ENCODE measurements at regions not wholly inside any gene's neighbourhood (a gene's known extent, or its start where the extent isn't known, plus 50 kb on each side); places are given as distances from the start of the nearest gene placed in this dataset.
"Not testable (repeated sequence)": the region's sequence is repeated elsewhere in the genome, so short reads cannot be mapped to it uniquely, and the experiment has no call there.

- no peaks in the 10 kb centered on the region for H3K27me3 Mint-ChIP-seq (ENCODE audit: low read depth)
- H3K9me3 Mint-ChIP-seq, result peaks cover 5 to 6% of the 10 kb centered on the region in 2 donors
- H3K36me3 Mint-ChIP-seq (ENCODE audit: insufficient read depth in 2 of 2), result peaks cover 1 to 3% of the 10 kb centered on the region in 2 donors
- DNase-seq (no peak), ATAC-seq (replicated peaks in 1 of 2) (no peak)
- H3K27ac Mint-ChIP-seq, result no peak overlapping the region
- H3K4me1 Mint-ChIP-seq (ENCODE audit: low read depth), result no peaks in the 10 kb centered on the region
- H3K4me3 Mint-ChIP-seq, result no peak overlapping the region
Measured at GRCh38 chr14:104405360-104406226, 174.0 kb upstream of the C14orf180 start.

DNA sequence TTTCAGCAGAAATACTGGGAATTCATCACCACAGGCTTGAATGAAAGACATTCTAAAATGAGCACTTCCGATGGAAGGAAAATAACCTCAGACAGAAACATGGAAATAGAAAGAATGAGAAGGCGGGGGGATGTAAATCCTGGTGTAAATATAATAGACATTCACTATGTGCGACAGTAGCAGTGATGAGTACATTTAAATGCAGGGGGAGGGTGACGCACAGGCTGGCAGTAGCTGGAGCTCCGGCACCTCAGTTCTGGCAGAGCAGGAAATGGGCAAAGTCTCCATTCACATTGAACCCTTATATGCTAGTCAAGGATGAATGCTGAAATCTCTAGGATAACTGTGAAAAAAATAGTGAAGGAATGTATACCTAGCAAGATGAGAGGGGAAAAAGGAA is 172.7 kb upstream of the C14orf180 start:
- H3K4me3 Mint-ChIP-seq, result no peak overlapping the region
- peaks cover 1 to 3% of the 10 kb centered on the region in 2 donors for H3K36me3 Mint-ChIP-seq (ENCODE audit: insufficient read depth in 2 of 2)
- H3K27ac Mint-ChIP-seq, result no peak overlapping the region
- no peaks in the 10 kb centered on the region for H3K27me3 Mint-ChIP-seq (ENCODE audit: low read depth)
- DNase-seq (no peak), ATAC-seq (replicated peaks in 1 of 2) (no peak)
- H3K9me3 Mint-ChIP-seq, result peaks cover 5 to 6% of the 10 kb centered on the region in 2 donors
- no peaks in the 10 kb centered on the region for H3K4me1 Mint-ChIP-seq (ENCODE audit: low read depth)

DNA sequence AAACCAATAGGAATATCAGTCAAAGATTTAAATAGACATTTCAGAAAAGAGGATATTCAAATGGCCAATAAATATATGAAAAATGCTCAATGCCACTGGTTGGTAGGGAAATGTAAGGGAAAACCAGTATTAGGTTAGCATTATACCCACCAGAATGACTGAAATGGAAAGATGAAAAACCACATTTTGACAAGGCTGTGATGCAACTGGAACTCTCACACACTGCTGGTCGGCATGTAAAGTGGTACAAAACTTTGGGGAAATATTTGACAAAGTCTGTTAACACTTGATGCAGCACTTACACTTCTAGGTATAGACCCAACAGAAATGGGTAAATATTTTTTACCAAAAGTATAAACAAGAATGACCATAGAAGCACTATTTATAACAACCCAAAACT is 163.2 kb upstream of the C14orf180 start:
- Mint-ChIP-seq H3K27me3 (ENCODE audit: low read depth) (no peaks in the 10 kb centered on the region), H3K27ac (no peak overlapping the region), H3K4me3 (no peak overlapping the region), H3K9me3 (no peaks in the 10 kb centered on the region), H3K4me1 (ENCODE audit: low read depth) (no peaks in the 10 kb centered on the region), H3K36me3 (ENCODE audit: insufficient read depth in 2 of 2) (peaks cover 0 to 1% of the 10 kb centered on the region in 2 donors)
- DNase-seq (no peak), ATAC-seq (replicated peaks in 1 of 2) (no peak)

GRCh38 chr14:104419865-104420505 is 159.6 kb upstream of the C14orf180 start:
- Mint-ChIP-seq H3K27me3 (ENCODE audit: low read depth) (no peaks in the 10 kb centered on the region), H3K4me3 (no peak overlapping the region), H3K9me3 (no peaks in the 10 kb centered on the region), H3K36me3 (ENCODE audit: insufficient read depth in 2 of 2) (no peaks in the 10 kb centered on the region), H3K4me1 (ENCODE audit: low read depth) (no peaks in the 10 kb centered on the region), H3K27ac (no peak overlapping the region)
- DNase-seq, result no peak
- ATAC-seq (replicated peaks in 1 of 2), result peak in 1 of 2 donors; percentile 25

DNA sequence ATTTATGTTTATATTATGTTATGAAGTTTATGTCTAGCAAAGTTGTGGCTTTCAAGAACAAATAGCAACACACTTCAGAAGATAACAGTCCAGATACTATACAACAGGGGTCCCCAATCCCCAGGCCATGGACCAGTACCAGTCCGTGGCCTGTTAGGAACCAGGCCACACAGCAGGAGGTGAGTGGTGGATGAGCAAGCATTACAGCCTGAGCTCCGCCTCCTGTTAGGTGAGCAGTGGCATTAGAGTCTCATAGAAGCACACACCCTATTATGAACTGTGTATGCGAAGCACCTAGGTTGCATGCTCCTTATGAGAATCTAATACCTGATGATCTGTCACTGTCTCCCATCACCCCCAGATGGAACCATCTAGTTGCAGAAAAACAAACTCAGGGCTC is 159.0 kb upstream of the C14orf180 start:
- H3K36me3 Mint-ChIP-seq (ENCODE audit: insufficient read depth in 2 of 2); DNase-seq; H3K4me3 Mint-ChIP-seq; H3K27me3 Mint-ChIP-seq (ENCODE audit: low read depth); H3K4me1 Mint-ChIP-seq (ENCODE audit: low read depth); H3K9me3 Mint-ChIP-seq; ATAC-seq (replicated peaks in 1 of 2); H3K27ac Mint-ChIP-seq: not testable (repeated sequence)

GRCh38 chr14:104420990-104421389 is 158.6 kb upstream of the C14orf180 start:
- H3K36me3 Mint-ChIP-seq (ENCODE audit: insufficient read depth in 2 of 2), result no peaks in the 10 kb centered on the region
- H3K27me3 Mint-ChIP-seq (ENCODE audit: low read depth), result no peaks in the 10 kb centered on the region
- no peaks in the 10 kb centered on the region for H3K4me1 Mint-ChIP-seq (ENCODE audit: low read depth)
- DNase-seq (no peak), ATAC-seq (replicated peaks in 1 of 2) (no peak)
- H3K9me3 Mint-ChIP-seq, result no peaks in the 10 kb centered on the region
- no peak overlapping the region for H3K4me3 Mint-ChIP-seq
- H3K27ac Mint-ChIP-seq, result no peak overlapping the region

DNA sequence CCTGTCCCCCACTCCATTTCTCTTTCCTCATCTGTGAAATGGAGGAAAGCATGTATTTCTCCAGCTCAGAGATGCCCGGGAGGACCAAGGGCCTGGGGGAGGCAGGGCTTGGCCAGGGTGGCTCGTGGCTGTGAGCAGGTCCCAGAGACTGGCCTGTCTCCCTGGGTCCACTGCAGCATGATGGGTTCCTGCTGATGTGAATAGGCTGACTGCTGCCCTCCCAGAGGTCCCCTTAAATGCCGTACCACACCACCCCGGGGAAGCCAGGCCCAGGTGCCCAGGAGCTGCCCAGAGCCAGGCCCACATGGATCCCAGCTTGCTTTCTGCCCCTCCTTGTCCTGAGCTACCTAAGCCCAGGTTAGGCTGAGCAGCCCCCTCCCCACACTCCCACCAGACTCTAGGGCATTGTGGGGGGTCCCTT is 158.2 kb upstream of the C14orf180 start:
- H3K4me1 Mint-ChIP-seq (ENCODE audit: low read depth), result no peaks in the 10 kb centered on the region
- H3K36me3 Mint-ChIP-seq (ENCODE audit: insufficient read depth in 2 of 2), result no peaks in the 10 kb centered on the region
- H3K4me3 Mint-ChIP-seq, result no peak overlapping the region
- no peak overlapping the region for H3K27ac Mint-ChIP-seq
- ATAC-seq (replicated peaks in 1 of 2) (no peak), DNase-seq (no peak)
- H3K27me3 Mint-ChIP-seq (ENCODE audit: low read depth), result no peaks in the 10 kb centered on the region
- no peaks in the 10 kb centered on the region for H3K9me3 Mint-ChIP-seq

- Mint-ChIP-seq H3K36me3 (ENCODE audit: insufficient read depth in 2 of 2) (no peaks in the 10 kb centered on the region), H3K4me3 (no peak overlapping the region), H3K9me3 (no peaks in the 10 kb centered on the region), H3K27me3 (ENCODE audit: low read depth) (no peaks in the 10 kb centered on the region), H3K27ac (no peak overlapping the region), H3K4me1 (ENCODE audit: low read depth) (no peaks in the 10 kb centered on the region)
- DNase-seq, result no peak
- no peak for ATAC-seq (replicated peaks in 1 of 2)
Measured at GRCh38 chr14:104421892-104422828, 157.4 kb upstream of the C14orf180 start.

GRCh38 chr14:104422837-104423681 is 156.5 kb upstream of the C14orf180 start:
- H3K4me3 Mint-ChIP-seq, result no peak overlapping the region
- no peaks in the 10 kb centered on the region for H3K36me3 Mint-ChIP-seq (ENCODE audit: insufficient read depth in 2 of 2)
- no peak for ATAC-seq (replicated peaks in 1 of 2)
- no peak for DNase-seq
- H3K4me1 Mint-ChIP-seq (ENCODE audit: low read depth), result no peaks in the 10 kb centered on the region
- no peaks in the 10 kb centered on the region for H3K9me3 Mint-ChIP-seq
- H3K27ac Mint-ChIP-seq, result no peak overlapping the region
- no peaks in the 10 kb centered on the region for H3K27me3 Mint-ChIP-seq (ENCODE audit: low read depth)

DNA sequence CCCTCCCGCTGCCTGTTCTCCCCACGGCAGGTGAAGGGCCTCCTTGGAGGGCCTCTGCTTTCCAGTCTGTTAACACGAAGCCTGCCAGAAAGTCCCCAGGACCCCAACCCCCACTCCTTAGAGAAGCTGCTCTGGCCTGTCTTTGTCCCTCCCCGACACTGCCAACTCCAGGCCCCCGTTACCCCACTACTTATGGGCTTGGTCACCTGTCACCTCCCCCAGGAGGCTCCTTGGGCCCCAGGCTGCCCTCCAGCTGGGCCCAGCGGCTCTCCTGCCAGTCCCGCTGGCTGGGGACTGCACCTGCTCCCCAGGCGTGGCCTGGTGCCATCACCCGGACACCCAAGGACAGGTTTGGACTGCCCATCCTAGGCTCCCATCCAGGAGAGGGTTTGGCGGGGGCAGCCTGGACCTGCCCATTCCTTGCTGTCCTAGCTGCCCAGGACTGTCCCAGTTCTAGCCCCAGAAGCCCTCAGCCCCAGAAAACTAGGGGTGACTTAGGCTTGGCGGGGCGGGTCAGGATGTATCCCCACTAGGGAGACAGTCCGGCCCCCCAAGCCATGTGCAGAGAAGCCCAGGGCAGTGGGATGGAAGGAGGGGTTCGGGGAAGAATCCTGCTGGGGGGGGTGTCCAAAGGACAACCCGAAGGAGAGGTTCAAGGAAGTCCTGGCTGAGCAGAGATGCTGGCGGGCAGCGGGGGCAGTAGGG is 155.7 kb upstream of the C14orf180 start:
- Mint-ChIP-seq H3K4me1 (ENCODE audit: low read depth) (no peaks in the 10 kb centered on the region), H3K27me3 (ENCODE audit: low read depth) (no peaks in the 10 kb centered on the region), H3K9me3 (no peaks in the 10 kb centered on the region), H3K27ac (no peak overlapping the region), H3K4me3 (no peak overlapping the region), H3K36me3 (ENCODE audit: insufficient read depth in 2 of 2) (no peaks in the 10 kb centered on the region)
- ATAC-seq (replicated peaks in 1 of 2) (no peak), DNase-seq (no peak)

GRCh38 chr14:104424406-104425072 is 155.0 kb upstream of the C14orf180 start:
- no peak overlapping the region for H3K27ac Mint-ChIP-seq
- no peak for ATAC-seq (replicated peaks in 1 of 2)
- no peak for DNase-seq
- no peaks in the 10 kb centered on the region for H3K9me3 Mint-ChIP-seq
- no peaks in the 10 kb centered on the region for H3K36me3 Mint-ChIP-seq (ENCODE audit: insufficient read depth in 2 of 2)
- H3K27me3 Mint-ChIP-seq (ENCODE audit: low read depth), result no peaks in the 10 kb centered on the region
- H3K4me3 Mint-ChIP-seq, result no peak overlapping the region
- H3K4me1 Mint-ChIP-seq (ENCODE audit: low read depth), result no peaks in the 10 kb centered on the region

All from activated T-cell treated with anti-CD3 and anti-CD28 coated beads, Interleukin-2, amount 50 U/mL, for 72 hours (primary cell).